ENCODE measurements at regions not wholly inside any gene's neighbourhood (a gene's known extent, or its start where the extent isn't known, plus 50 kb on each side); places are given as distances from the start of the nearest gene placed in this dataset.

GRCh38 chr13:104382951-104383350 is 1316.7 kb upstream of the SLC10A2 start:
- TF ChIP-seq RFX5 (IDR thresholded peaks at IDR 0.05; ENCODE audit: low read depth, low read length): no peak
- no peak for TF ChIP-seq CTCF (conservative IDR thresholded peaks at IDR 0.05; ENCODE audit: low read depth, low read length)
- no peak for TF ChIP-seq CEBPB (IDR thresholded peaks at IDR 0.05; ENCODE audit: low read depth, low read length)
- no peak for TF ChIP-seq ELK1 (IDR thresholded peaks at IDR 0.05; ENCODE audit: borderline replicate concordance, low read depth, low read length)
- no peak for TF ChIP-seq MXI1 (IDR thresholded peaks at IDR 0.05; ENCODE audit: borderline replicate concordance, low read depth, low read length)
- no peak for TF ChIP-seq RAD21 (IDR thresholded peaks at IDR 0.05; ENCODE audit: low read length)

All from IMR-90 (cell line).